Fibroblast of gingiva (primary cell): ENCODE measurements at regions not wholly inside any gene's neighbourhood (a gene's known extent, or its start where the extent isn't known, plus 50 kb on each side); places are given as distances from the start of the nearest gene placed in this dataset.
"Not testable (repeated sequence)": the region's sequence is repeated elsewhere in the genome, so short reads cannot be mapped to it uniquely, and the experiment has no call there.

ENCODE experiments used
- DNase-seq: peaks from one replicate; pipeline ENCODE4 v3.0.0-alpha.2; 2011; ENCODE audit warnings: low read depth

- not testable (repeated sequence) for DNase-seq
These were observed 77.5 kb downstream of the SNX5 start for GRCh38 chr20:17891131-17891530.

GRCh38 chr20:17890330-17890729 is 78.3 kb downstream of the SNX5 start:
- DNase-seq, result no peak

- DNase-seq, result peak; percentile 72
These were observed 79.4 kb downstream of the SNX5 start for GRCh38 chr20:17889226-17889625.

- DNase-seq, result no peak
These were observed 80.5 kb downstream of the SNX5 start for GRCh38 chr20:17888044-17888443.

GRCh38 chr20:17887331-17888030 is 81.1 kb downstream of the SNX5 start:
- DNase-seq, result no peak

GRCh38 chr20:17885544-17885943 is 83.0 kb downstream of the SNX5 start:
- DNase-seq, result no peak

GRCh38 chr20:17885076-17885475 is 83.5 kb downstream of the SNX5 start:
- no peak for DNase-seq

GRCh38 chr20:17884307-17885003 is 84.1 kb downstream of the SNX5 start:
- no peak for DNase-seq

- no peak for DNase-seq
These were observed 84.8 kb downstream of the SNX5 start for GRCh38 chr20:17883592-17884306.

- DNase-seq, result no peak
These were observed 85.6 kb downstream of the SNX5 start for GRCh38 chr20:17882834-17883591.

- DNase-seq, result no peak
These were observed 86.3 kb downstream of the SNX5 start for GRCh38 chr20:17882065-17882833.

GRCh38 chr20:17881741-17882064 is 86.9 kb downstream of the SNX5 start:
- DNase-seq, result no peak

- DNase-seq, result no peak
These were observed 89.5 kb downstream of the SNX5 start for GRCh38 chr20:17878912-17879602.

GRCh38 chr20:17878069-17878911 is 90.3 kb downstream of the SNX5 start:
- DNase-seq, result no peak

GRCh38 chr20:17875981-17876385 is 92.6 kb downstream of the SNX5 start:
- DNase-seq, result no peak

- DNase-seq, result peak; percentile 94
These were observed 93.3 kb downstream of the SNX5 start for GRCh38 chr20:17875106-17875980.

- no peak for DNase-seq
These were observed 94.1 kb downstream of the SNX5 start for GRCh38 chr20:17874271-17875105.
